ENCODE measurements at regions not wholly inside any gene's neighbourhood (a gene's known extent, or its start where the extent isn't known, plus 50 kb on each side); places are given as distances from the start of the nearest gene placed in this dataset.

- ChIA-PET CTCF (ENCODE audit: unreplicated experiment) (no interaction called here), POLR2A (no interaction called here)
- Histone ChIP-seq H3K4me2 (ENCODE audit: low read length) (no peak overlapping the region), H3K79me2 (ENCODE audit: insufficient read depth, low read depth, low read length) (no peaks in the 10 kb centered on the region), H2AFZ (ENCODE audit: low read length) (no peak overlapping the region), H3K9me3 (ENCODE audit: low read length) (no peaks in the 10 kb centered on the region), H3K4me3 (ENCODE audit: low read depth, low read length, poor library complexity, severe bottlenecking) (no peak overlapping the region), H3K27ac (ENCODE audit: low read depth, low read length, poor library complexity, severe bottlenecking) (no peak overlapping the region), H4K20me1 (ENCODE audit: insufficient read depth, low read length) (no peaks in the 10 kb centered on the region), H3K36me3 (ENCODE audit: insufficient read depth, low read length) (no peaks in the 10 kb centered on the region), H3K4me1 (ENCODE audit: insufficient read depth, low read length, poor library complexity, severe bottlenecking) (no peaks in the 10 kb centered on the region), H3K9me2 (ENCODE audit: insufficient read depth, low read length) (no peaks in the 10 kb centered on the region)
- DNase-seq (ENCODE audit: low spot score): no peak
- BruUV-seq (replicated peaks): no TSS peak
- TF ChIP-seq CTCF (conservative IDR thresholded peaks at IDR 0.05; ENCODE audit: low read length) (no peak), EZH2phosphoT487 (IDR thresholded peaks at IDR 0.05; ENCODE audit: borderline replicate concordance, low read depth, low read length) (no peak)
- intact Hi-C loops (cut with micrococcal nuclease; ENCODE audit: unreplicated experiment): no loop called here
These were observed 440.1 kb downstream of the EFNB2 start for GRCh38 chr13:106095406-106095805.

DNA sequence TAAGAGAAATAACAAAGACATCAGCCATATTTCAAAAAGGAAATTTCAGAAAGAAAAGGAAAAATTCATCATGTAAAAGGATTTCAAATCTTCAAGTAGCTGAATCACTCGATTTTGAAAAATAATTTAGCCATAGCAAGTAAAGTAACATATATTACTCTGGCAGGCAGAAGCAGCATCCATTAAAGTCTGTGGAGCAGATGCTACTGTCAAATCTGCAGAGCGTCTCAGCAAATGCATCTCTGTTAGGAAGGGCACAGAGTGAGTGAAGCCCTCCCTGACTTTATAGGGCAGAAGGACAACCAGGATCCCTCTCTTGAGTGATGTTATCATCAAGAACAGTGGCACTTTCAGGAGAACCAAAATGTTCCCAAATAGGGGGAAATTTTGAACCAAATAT is 445.5 kb downstream of the EFNB2 start:
- ChIA-PET CTCF (ENCODE audit: unreplicated experiment) (no interaction called here), POLR2A (interaction anchor here (0.6 kb wide), 1 partner anchor 784 kb away, joined by 4 read pairs; no protein-coding TSS in a partner anchor)
- intact Hi-C loops (cut with micrococcal nuclease; ENCODE audit: unreplicated experiment): no loop called here
- H3K79me2 ChIP-seq (ENCODE audit: insufficient read depth, low read depth, low read length): no peaks in the 10 kb centered on the region
- TF ChIP-seq CTCF (conservative IDR thresholded peaks at IDR 0.05; ENCODE audit: low read length): no peak
- TF ChIP-seq EZH2phosphoT487 (IDR thresholded peaks at IDR 0.05; ENCODE audit: borderline replicate concordance, low read depth, low read length): no peak
- DNase-seq (ENCODE audit: low spot score): no peak
- BruUV-seq (replicated peaks): no TSS peak
- no peak overlapping the region for H3K4me2 ChIP-seq (ENCODE audit: low read length)
- no peaks in the 10 kb centered on the region for H3K9me3 ChIP-seq (ENCODE audit: low read length)
- no peaks in the 10 kb centered on the region for H3K4me1 ChIP-seq (ENCODE audit: insufficient read depth, low read length, poor library complexity, severe bottlenecking)
- no peaks in the 10 kb centered on the region for H3K9me2 ChIP-seq (ENCODE audit: insufficient read depth, low read length)
- no peak overlapping the region for H3K27ac ChIP-seq (ENCODE audit: low read depth, low read length, poor library complexity, severe bottlenecking)
- H2AFZ ChIP-seq (ENCODE audit: low read length): no peak overlapping the region
- H3K36me3 ChIP-seq (ENCODE audit: insufficient read depth, low read length): no peaks in the 10 kb centered on the region
- no peaks in the 10 kb centered on the region for H4K20me1 ChIP-seq (ENCODE audit: insufficient read depth, low read length)
- H3K4me3 ChIP-seq (ENCODE audit: low read depth, low read length, poor library complexity, severe bottlenecking): no peak overlapping the region

- H3K4me3 ChIP-seq (ENCODE audit: low read depth, low read length, poor library complexity, severe bottlenecking): no peak overlapping the region
- DNase-seq (ENCODE audit: low spot score): no peak
- no peaks in the 10 kb centered on the region for H3K79me2 ChIP-seq (ENCODE audit: insufficient read depth, low read depth, low read length)
- H4K20me1 ChIP-seq (ENCODE audit: insufficient read depth, low read length): no peaks in the 10 kb centered on the region
- POLR2A ChIA-PET: no interaction called here
- no peaks in the 10 kb centered on the region for H3K9me2 ChIP-seq (ENCODE audit: insufficient read depth, low read length)
- TF ChIP-seq EZH2phosphoT487 (IDR thresholded peaks at IDR 0.05; ENCODE audit: borderline replicate concordance, low read depth, low read length) (no peak), CTCF (conservative IDR thresholded peaks at IDR 0.05; ENCODE audit: low read length) (no peak)
- intact Hi-C loops (cut with micrococcal nuclease; ENCODE audit: unreplicated experiment): no loop called here
- H3K9me3 ChIP-seq (ENCODE audit: low read length): no peaks in the 10 kb centered on the region
- no peak overlapping the region for H2AFZ ChIP-seq (ENCODE audit: low read length)
- no peaks in the 10 kb centered on the region for H3K4me1 ChIP-seq (ENCODE audit: insufficient read depth, low read length, poor library complexity, severe bottlenecking)
- H3K27ac ChIP-seq (ENCODE audit: low read depth, low read length, poor library complexity, severe bottlenecking): no peak overlapping the region
- H3K4me2 ChIP-seq (ENCODE audit: low read length): no peak overlapping the region
- no peaks in the 10 kb centered on the region for H3K36me3 ChIP-seq (ENCODE audit: insufficient read depth, low read length)
- CTCF ChIA-PET (ENCODE audit: unreplicated experiment): no interaction called here
- BruUV-seq (replicated peaks): no TSS peak
These were observed 446.0 kb downstream of the EFNB2 start for GRCh38 chr13:106089261-106089980.

All from OCI-LY7 (cell line).